GM19467 (cell line): ENCODE measurements at regions not wholly inside any gene's neighbourhood (a gene's known extent, or its start where the extent isn't known, plus 50 kb on each side); places are given as distances from the start of the nearest gene placed in this dataset.

Experiments used
- ATAC-seq: cut with Tn5 transposase; IDR thresholded peaks from one replicate; pipeline ENCODE4 v1.9.1; 2021; ENCODE audit warnings: mild to moderate bottlenecking, moderate library complexity; ENCODE audit not compliant: unreplicated experiment

DNA sequence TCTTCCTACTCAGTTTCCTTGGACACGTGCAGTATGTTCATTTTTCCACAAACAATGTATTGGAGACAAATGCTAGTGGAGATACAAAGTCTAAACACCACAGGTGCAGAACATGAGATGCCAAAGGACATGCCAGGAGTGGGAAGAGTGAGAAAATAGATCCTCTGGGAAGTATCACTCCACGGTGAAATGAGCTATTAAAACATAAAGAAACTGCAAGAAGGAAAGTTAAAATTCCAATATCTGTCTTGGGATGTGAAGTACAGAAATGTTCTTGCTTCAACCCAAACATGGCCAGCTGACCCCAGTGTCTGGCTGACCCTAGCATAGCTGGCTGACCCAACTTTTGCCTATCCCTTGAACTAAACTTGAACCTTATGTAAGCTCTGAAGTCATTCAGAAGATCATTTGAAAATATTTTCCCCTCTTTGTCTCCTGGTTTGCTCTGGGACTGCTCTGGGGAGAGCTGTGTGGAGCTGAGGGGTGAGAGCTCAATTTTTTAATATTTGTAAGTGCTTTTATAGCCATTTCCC, 59.5 kb downstream of the FZD1 start:
- ATAC-seq: no peak

DNA sequence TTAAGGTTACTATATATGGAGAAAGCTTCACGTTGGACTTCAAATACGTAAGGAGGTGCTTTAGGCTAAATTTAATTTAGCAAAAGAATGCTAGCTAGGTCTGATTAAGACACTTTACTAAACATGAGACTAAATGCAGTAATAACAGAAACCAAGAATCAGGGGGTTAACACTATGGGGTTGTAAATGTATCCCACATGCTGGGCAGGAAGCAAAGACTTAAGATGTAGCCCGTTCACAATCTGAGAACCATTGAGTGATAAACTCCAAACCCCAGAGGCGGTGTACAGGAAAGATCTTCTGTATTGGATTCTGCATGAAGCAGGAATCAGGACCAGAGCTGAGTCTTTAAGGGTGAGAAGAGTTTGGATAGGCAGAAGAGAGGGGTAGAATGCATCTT, 60.4 kb downstream of the FZD1 start:
- no peak for ATAC-seq

DNA sequence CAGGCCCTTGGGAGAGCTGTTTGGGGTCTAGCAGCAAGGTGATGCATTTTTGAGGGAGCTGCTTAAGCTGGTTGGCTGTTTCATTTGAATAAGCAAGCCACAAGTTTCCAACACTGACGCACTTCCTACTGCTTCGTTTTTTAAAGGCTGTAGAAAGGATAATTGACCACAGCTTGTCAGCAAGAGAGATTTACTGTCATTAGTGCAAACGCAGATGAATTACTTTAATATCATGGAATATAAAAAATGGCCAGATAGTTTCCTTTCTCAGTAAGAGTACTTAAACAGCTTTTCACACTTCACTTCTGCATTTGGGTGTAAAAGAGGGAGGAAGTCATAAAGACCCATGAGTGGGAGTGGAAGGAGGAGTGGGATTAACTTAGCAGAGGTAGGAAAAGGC, 61.5 kb downstream of the FZD1 start:
- no peak for ATAC-seq

DNA sequence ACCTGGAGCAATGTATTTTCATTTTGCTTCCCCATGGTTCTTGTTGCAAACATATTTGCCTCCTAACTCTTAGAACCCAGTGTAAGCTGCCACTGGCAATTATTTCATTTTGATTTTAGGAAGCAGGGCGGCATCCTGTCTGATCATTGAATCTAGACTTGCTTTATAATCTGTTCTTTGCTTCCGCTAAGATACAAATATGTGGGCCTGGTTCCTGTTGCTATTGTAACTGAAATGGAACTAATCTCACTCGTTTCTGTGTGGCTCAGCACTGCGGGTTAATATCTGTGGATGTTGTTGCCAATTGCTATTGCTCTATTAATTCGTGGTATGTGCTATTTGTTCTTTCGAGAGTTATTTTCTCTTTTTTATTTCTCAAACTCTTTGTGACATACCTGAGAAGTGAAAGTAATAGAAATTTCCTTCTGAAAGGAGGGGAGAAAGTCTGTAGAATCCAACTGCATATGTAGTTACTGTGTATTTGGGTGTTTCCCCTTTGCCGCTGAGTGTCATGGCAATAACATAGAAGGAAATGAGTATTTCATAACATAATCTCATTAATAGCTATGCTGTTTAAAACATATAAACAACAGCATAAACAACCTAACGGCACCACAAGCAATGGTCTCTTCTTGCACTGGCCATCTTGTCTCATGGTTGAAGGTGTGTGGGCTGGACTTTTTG, 62.4 kb downstream of the FZD1 start:
- ATAC-seq: no peak

DNA sequence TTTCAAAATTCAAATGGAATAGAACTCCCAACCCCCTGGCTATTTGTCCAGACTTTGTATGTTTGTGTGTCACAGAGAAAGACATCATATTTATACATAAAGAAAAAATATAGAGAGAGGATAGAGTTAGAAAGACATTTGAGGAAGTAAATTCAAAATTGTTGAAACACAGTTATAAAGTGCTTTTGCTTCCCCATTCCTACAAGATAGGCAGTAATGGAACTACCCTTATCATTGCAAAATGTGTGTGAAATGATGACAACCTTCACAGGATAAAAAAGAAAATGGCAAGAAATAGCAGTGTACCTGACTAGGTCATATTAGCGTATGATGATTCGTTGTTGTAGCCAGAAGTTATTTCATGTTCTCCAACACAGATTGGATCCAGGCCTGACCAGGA, 63.1 kb downstream of the FZD1 start:
- ATAC-seq: no peak

DNA sequence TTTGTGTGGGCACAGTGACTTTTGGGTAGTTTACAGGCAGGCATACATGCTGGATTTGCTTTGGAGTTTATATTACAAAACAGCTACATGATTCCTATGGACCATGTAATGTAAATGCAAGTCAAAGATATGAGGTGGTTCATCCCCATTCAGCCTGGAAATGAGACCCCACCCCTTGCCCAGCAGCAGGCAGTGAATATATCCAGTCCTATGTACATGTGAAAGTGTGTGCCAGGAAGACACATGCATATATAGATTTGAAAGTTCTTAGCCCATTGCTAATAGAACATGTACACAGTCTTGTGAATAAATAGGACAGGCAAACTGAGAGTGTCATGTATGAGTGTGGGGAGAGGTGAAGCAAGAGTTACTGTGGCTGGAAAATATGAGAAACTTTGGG, 65.3 kb downstream of the FZD1 start:
- no peak for ATAC-seq

DNA sequence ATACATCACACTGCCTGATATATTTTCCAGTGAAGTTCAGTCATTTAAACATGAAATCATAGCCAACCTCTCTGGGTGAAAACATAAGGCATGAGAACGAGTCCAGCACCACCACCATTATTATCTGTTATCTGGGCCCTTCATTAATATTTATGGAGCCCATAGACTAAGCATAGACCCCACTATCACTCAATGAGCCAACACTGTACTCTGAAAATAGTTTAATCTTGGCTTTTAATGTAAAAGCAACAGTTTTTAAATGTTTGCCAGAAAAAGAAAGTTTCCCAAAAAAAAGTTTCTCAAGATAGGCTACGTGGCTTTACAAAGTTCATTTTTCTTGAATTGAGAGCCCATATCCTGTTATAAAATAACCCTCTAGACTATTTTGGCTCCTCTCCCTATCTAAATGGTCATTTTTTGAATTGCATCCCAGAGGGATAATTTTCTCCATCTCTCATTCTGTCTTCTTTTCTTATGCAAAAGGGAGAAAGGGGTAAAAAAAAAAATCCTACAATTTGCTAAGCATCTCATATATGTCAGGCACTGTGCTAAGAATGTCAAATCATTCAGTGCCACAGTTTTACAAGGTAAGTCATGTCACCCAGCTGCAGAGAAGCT, 66.1 kb downstream of the FZD1 start:
- ATAC-seq: no peak

DNA sequence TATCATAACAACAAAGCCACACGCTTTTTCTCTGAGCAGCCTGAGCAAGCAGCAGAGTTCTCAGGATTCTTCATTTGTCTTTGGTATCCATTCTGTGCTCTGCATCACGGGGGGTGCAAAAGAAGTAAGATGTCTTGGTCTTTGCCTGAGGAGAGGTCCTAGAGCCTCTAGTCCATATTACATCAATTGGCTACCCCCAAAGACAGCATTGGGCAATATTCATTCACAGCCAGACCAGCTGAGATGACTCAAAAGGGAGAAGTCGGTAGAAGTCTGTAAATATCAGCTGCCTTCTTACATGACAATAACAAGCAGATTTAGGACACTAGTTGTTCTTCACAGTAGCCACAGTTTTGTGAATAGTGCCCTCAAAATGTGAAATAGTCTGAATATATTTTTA, 66.6 kb downstream of the FZD1 start:
- no peak for ATAC-seq

DNA sequence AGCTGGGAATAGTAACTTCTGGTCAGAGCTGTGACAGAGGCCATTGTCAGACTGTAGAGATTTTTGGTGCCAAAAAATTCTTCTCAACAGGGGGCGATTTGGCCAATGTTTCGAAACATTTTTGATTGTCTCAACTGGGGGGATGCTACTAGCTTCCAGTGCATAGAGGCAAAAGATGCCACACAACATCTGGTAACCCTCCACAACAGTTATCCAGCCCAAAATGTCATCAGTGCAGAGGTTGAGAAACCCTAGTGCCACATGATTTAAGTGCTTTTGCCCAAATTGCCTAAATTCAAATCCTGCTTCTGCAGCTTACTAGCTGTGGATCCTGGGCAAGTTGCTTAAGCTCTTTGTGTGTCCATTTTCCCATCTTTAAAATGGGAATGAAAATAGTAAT, 71.9 kb downstream of the FZD1 start:
- no peak for ATAC-seq

DNA sequence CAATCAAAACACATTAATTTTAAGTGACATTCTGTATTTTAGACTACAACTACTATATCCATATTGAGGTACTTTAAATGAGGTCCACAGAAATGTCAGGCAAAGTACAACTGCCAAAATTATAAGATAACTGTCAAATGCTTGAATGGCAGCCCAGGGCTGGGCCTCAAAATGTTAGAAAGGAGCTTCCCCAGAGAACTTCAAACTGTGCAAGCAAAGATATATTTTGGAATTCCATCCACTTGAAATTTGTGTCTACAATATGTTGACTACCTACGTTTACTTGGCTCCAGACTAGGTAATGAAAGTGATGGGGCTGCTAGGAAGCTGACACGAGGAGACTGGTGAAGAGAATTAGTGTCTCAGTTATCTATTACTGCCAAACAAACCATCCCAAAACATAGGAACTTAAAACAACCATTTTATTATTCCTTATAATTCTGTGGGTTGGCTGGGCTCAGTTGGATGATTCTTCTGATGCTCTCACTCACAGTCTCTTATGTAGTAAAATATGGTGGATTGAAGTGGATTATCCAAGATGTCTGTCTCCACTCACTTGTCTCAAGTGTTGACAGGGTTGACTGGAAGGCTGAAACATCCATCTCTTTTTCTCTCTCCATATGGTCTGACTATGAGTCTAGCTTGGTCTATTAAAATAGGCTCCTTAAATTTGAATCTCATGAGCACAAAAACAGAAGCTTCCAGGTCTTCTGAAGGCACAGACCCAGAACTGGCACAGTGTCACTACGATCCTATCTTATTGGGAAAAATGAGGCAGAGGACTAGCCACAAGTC, 74.2 kb downstream of the FZD1 start:
- ATAC-seq: no peak

DNA sequence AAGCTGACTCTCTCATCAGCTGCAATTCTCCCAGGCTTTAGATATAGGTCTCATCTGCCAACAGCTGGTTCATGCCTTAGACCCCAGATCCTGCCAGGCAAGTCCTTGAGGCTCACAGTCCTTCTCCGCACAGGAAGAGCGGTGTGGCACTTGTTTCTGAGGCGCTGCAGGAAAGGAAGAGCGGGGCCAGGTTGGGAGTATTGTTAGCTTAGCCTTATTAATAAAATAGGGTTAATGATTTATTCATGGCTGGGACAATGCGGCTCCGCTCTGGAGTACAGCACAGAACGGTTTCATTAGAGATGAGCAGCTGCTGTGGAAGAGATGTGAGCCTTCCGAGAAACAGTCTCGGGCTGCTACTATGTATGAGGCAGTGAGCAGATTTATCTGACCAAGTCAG, 78.1 kb downstream of the FZD1 start:
- no peak for ATAC-seq

DNA sequence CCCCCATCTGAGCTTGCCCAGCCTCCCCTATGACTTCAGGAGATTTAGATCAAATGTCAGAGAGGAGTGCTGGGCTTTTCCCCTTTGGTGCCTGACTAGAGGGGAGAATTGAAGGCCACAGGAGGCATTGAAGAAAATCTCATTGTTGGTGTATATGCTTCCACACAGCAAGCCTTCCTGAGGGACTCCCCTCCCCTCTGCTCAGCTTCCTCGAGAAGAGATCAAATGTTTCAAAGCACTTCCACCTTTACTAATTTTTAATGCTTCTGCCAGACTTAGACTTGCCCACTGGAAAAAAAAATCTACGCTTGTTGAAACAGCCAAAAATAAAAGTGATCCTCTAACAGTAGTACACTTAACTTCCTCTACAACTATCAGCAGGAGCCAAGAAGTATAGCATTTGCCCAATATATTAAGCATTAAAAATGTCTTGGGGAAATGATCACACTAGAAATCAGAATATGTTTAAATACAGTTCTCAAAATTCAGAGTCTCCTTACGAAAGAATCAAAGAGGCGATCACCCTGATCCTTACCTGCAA, 79.3 kb downstream of the FZD1 start:
- ATAC-seq: no peak

DNA sequence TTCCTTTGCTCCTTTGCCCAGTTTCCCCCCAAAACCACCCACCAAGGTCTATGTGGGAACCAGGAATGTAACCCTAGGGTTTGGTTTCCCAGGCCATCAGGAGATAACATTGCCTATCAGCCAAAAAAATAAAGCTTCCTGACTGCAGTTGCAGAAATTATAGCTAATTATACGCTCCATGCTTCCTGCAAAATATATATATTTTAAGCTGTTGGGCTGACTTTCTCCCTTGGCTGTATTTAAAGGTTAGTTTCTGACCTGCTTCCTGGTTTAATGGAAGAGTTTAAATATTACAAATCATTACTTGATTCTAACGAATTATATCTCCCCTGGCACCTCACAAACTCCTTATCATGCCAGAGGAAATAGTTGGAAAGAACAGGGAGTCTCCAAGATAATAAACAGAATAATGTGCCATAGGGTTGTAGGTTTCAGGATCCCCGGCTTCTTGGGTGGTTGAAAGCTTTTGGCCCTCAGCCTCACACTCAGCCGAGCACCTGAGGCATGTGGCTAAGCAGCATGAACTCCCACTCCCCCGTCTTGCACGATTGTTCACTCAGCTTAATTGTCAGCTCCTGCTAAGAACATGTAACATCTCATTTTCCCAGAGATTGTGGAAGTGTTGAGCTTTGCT, 79.9 kb downstream of the FZD1 start:
- ATAC-seq: no peak

DNA sequence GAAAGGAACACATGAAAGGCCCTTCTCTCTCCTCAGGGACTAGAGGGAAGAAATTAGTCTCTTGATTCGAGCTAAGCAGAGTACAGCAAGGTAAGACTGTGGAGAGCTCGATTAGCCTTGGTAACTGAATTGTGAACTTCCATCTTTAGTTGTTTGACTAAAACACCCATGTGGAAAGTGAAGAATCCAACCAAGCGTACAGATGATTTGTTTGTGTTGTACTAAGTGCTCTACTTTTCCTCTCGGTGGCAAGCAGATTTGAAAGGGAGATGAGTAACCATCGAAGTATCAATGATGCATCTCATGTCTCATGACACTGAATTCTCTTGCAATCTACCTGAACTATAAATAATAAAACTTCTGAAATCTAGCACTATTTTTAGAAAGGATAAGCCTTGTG, 80.7 kb downstream of the FZD1 start:
- peak; percentile 86 for ATAC-seq

DNA sequence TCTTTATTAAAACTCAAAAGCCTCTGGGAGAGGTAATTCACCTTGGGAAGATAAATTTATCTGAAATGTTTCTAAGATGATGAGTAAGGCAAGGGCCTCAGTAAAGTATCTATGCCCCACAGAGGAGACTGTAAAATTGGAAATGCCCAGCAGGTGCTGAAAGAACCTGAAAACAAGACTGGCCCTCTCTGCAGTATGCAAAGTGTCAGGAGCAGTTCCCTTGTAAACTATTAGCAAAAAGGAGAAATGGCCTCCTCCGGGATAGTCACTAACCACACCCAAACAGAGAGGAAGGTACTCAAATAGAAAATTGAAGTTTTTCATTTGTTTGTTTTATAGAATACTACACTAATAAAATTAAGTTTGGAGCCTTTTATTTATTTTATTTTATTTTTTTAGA, 81.2 kb downstream of the FZD1 start:
- peak; percentile 73 for ATAC-seq

DNA sequence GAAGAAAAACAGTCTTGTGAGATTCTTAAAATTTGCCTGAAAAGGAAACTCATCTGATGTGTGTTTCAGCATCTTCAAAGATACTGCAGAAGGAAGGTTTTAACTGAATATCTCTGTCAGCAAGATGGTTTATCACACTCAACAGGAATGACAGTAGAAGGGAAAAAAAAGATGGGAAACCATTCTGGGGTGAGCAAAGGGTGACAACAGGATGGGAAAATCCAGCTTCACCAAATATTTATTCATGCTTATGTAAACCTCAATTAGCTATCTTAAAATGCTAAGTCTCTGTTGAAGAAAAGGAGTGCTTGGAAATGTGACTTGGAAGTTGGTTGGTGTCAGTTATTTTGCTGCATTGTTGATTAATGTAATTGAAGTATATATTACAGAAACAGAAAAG, 82.2 kb downstream of the FZD1 start:
- no peak for ATAC-seq

DNA sequence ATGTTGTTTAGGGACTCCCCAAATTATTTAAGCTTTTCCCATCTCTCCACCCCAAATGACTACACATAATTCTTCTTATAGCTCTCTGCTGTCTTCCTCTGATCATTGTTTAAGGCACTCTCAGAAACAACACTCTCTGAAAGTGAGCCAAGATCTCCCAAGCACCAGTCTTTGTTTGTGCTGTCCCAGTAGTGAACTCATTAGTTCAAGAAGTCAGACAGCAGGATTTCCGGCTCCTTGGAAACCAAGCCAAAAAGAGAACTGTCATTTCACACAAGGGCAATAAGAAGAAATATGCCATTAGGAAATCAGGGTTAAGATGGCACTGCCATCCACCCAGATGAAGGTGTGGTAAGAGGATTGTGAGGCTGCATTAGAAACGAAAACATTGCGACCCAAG, 83.1 kb downstream of the FZD1 start:
- no peak for ATAC-seq

DNA sequence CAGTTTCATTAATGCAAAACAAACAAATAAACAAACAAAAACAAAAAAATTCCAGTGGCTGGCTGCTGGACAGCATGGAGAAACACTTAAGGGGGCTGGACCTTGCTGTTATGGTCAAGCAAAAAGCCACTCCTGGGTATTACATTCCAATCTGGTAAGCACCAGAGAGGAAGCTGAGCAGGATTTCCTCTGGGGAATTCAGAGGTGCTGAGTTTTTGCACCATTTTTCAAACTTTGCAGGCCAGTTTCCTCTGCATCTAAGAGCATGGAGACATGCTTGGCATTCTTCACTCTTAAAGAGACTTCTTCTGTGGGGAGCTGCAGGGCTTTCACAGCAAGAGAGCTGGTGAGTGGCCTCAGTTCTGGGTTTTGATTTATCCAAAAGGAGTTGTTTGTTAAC, 84.5 kb downstream of the FZD1 start:
- ATAC-seq: no peak

DNA sequence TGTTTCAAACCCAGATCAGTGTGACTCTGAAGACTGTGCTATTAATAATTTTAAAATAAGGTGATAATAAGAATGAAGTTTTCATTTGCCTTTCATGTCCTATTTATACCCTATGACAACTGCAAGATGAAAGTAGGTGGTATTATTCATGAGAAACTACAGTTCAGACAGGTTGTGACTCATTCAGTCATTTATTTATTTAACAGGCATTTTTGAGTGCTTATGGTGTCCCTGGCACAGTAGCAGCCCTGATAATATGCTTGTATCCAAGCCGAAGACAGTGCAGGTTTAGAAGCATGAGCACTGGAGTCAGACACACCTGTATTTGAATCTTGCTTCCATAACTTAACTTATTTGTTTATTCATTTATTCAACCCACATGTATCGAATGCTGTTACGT, 87.1 kb downstream of the FZD1 start:
- no peak for ATAC-seq

DNA sequence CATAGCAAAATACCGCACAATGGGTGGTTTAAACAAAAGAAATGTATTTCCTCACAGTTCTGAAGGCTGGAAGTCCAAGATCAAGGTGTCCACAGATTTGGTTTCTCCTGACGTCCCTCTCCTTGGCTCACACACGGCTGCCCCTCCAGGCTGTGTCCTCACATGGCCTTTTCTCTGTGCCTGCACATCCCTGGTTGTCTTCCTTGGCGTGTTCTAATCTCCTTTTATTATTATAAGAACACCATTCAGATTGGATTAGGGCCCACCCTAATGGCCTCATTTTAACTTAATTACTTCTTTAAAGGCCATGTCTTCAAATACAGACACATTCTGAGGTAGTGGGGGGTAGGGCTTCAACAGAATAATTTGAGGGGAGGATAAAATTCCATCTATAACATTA, 87.9 kb downstream of the FZD1 start:
- ATAC-seq: no peak

DNA sequence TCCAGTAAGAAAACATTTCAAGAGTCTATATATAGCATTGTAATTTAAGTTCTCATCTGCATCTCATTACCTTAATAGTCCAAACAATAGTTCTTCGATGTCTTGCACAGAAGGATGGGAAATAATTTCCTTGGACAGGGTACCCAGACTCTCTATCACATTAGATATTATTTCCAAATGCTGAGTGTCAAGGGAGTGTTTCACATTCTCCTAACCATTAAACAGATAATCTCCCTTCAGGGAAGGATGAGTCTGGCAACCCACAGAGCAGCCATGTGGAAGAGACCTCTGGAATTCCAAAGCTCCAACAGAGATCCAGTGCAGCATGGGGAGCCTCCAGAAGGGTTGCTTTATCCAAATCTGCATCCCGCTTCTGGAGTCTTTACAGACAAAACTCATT, 89.6 kb downstream of the FZD1 start:
- ATAC-seq: no peak
